ENCODE measurements at regions not wholly inside any gene's neighbourhood (a gene's known extent, or its start where the extent isn't known, plus 50 kb on each side); places are given as distances from the start of the nearest gene placed in this dataset.

- TF ChIP-seq EZH2phosphoT487 (IDR thresholded peaks at IDR 0.05; ENCODE audit: borderline replicate concordance, low read depth, low read length) (no peak), CTCF (conservative IDR thresholded peaks at IDR 0.05; ENCODE audit: low read length) (no peak)
- no peaks in the 10 kb centered on the region for H3K4me1 ChIP-seq (ENCODE audit: insufficient read depth, low read length, poor library complexity, severe bottlenecking)
- BruUV-seq (replicated peaks): no TSS peak
- ChIA-PET POLR2A (no interaction called here), CTCF (ENCODE audit: unreplicated experiment) (no interaction called here)
- no peaks in the 10 kb centered on the region for H3K36me3 ChIP-seq (ENCODE audit: insufficient read depth, low read length)
- intact Hi-C loops (cut with micrococcal nuclease; ENCODE audit: unreplicated experiment): no loop called here
- no peak overlapping the region for H3K4me2 ChIP-seq (ENCODE audit: low read length)
- no peaks in the 10 kb centered on the region for H3K79me2 ChIP-seq (ENCODE audit: insufficient read depth, low read depth, low read length)
- no peak overlapping the region for H2AFZ ChIP-seq (ENCODE audit: low read length)
- H4K20me1 ChIP-seq (ENCODE audit: insufficient read depth, low read length): no peaks in the 10 kb centered on the region; the same call in 1 of the 2 replicates
- H3K27ac ChIP-seq (ENCODE audit: low read depth, low read length, poor library complexity, severe bottlenecking): no peak overlapping the region
- H3K9me2 ChIP-seq (ENCODE audit: insufficient read depth, low read length): no peaks in the 10 kb centered on the region
- H3K4me3 ChIP-seq (ENCODE audit: low read depth, low read length, poor library complexity, severe bottlenecking): no peak overlapping the region
- no peak for DNase-seq (ENCODE audit: low spot score)
- no peaks in the 10 kb centered on the region for H3K9me3 ChIP-seq (ENCODE audit: low read length)
Measured at GRCh38 chr6:166764473-166765233, 137.6 kb upstream of the RPS6KA2 start.

GRCh38 chr6:166763606-166764472 lies 136.8 kb upstream of the RPS6KA2 start:
- H2AFZ ChIP-seq (ENCODE audit: low read length): no peak overlapping the region
- DNase-seq (ENCODE audit: low spot score): no peak
- intact Hi-C loops (cut with micrococcal nuclease; ENCODE audit: unreplicated experiment): no loop called here
- TF ChIP-seq EZH2phosphoT487 (IDR thresholded peaks at IDR 0.05; ENCODE audit: borderline replicate concordance, low read depth, low read length): no peak
- TF ChIP-seq CTCF (conservative IDR thresholded peaks at IDR 0.05; ENCODE audit: low read length): no peak
- H3K9me3 ChIP-seq (ENCODE audit: low read length): no peaks in the 10 kb centered on the region
- H3K79me2 ChIP-seq (ENCODE audit: insufficient read depth, low read depth, low read length): no peaks in the 10 kb centered on the region
- H3K27ac ChIP-seq (ENCODE audit: low read depth, low read length, poor library complexity, severe bottlenecking): no peak overlapping the region
- H3K4me3 ChIP-seq (ENCODE audit: low read depth, low read length, poor library complexity, severe bottlenecking): no peak overlapping the region
- H4K20me1 ChIP-seq (ENCODE audit: insufficient read depth, low read length): no peaks in the 10 kb centered on the region; the same call in 1 of the 2 replicates
- ChIA-PET POLR2A (no interaction called here), CTCF (ENCODE audit: unreplicated experiment) (no interaction called here)
- H3K4me1 ChIP-seq (ENCODE audit: insufficient read depth, low read length, poor library complexity, severe bottlenecking): no peaks in the 10 kb centered on the region
- no peaks in the 10 kb centered on the region for H3K9me2 ChIP-seq (ENCODE audit: insufficient read depth, low read length)
- H3K36me3 ChIP-seq (ENCODE audit: insufficient read depth, low read length): no peaks in the 10 kb centered on the region
- H3K4me2 ChIP-seq (ENCODE audit: low read length): no peak overlapping the region
- BruUV-seq (replicated peaks): no TSS peak

GRCh38 chr6:166761801-166762200 lies 134.8 kb upstream of the RPS6KA2 start:
- POLR2A ChIA-PET: no interaction called here
- H4K20me1 ChIP-seq (ENCODE audit: insufficient read depth, low read length): no peaks in the 10 kb centered on the region
- no peaks in the 10 kb centered on the region for H3K79me2 ChIP-seq (ENCODE audit: insufficient read depth, low read depth, low read length)
- no peaks in the 10 kb centered on the region for H3K9me2 ChIP-seq (ENCODE audit: insufficient read depth, low read length)
- no peaks in the 10 kb centered on the region for H3K4me1 ChIP-seq (ENCODE audit: insufficient read depth, low read length, poor library complexity, severe bottlenecking)
- no TSS peak for BruUV-seq (replicated peaks)
- TF ChIP-seq CTCF (conservative IDR thresholded peaks at IDR 0.05; ENCODE audit: low read length) (no peak), EZH2phosphoT487 (IDR thresholded peaks at IDR 0.05; ENCODE audit: borderline replicate concordance, low read depth, low read length) (no peak)
- intact Hi-C loops (cut with micrococcal nuclease; ENCODE audit: unreplicated experiment): no loop called here
- DNase-seq (ENCODE audit: low spot score): no peak
- H2AFZ ChIP-seq (ENCODE audit: low read length): no peak overlapping the region
- no peaks in the 10 kb centered on the region for H3K9me3 ChIP-seq (ENCODE audit: low read length)
- no peak overlapping the region for H3K27ac ChIP-seq (ENCODE audit: low read depth, low read length, poor library complexity, severe bottlenecking)
- H3K4me2 ChIP-seq (ENCODE audit: low read length): no peak overlapping the region
- no peak overlapping the region for H3K4me3 ChIP-seq (ENCODE audit: low read depth, low read length, poor library complexity, severe bottlenecking)
- H3K36me3 ChIP-seq (ENCODE audit: insufficient read depth, low read length): no peaks in the 10 kb centered on the region
- CTCF ChIA-PET (ENCODE audit: unreplicated experiment): no interaction called here
